EL (cell line): ENCODE measurements at regions not wholly inside any gene's neighbourhood (a gene's known extent, or its start where the extent isn't known, plus 50 kb on each side); places are given as distances from the start of the nearest gene placed in this dataset.

Source experiments
- DNase-seq: peaks from one replicate; pipeline ENCODE4 v3.0.0-alpha.2; 2016

- DNase-seq = peak; percentile 12
Observed at GRCh38 chr14:49527221-49527620, 59.0 kb downstream of the RPS29 start.

DNA sequence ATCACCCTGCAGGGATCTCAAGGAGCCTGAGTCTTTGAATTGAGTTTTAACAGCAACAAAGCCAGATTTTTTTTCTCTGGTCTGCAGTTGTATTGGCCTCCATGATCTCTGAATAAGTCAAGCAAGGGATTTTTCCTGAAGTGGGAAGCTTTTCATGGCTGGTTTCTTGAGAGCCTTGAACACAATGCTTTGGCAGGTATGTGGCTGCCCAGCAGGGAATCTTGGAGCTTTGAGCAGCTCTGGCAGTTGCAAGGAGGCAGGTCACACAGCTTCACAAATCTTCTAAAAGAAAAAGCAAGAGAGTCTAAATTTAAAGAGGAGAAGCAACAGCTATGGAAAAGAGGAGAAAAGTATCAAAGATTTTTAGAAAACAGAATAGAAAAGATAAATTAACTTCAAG, 60.1 kb downstream of the RPS29 start:
- no peak for DNase-seq

GRCh38 chr14:49516286-49516685, 69.9 kb downstream of the RPS29 start:
- no peak for DNase-seq

DNA sequence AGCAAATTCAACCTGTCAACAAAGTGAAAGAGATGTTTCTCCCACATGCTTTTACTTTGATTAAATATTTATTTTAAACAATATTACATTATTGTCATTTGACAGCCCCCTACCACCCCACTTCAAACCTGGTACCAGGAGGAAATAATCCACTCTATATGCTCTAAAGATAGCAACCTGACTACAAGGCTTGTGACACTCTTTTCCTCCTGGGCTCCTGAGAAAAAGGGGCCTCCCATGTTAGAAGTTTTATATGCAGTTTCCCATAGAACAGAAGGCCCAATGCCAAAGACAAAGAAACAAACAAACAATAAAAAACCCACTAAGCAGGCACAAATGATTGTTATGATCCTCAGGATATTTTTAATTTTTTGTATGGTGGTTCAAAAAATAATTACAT, 73.6 kb downstream of the RPS29 start:
- DNase-seq = no peak

- DNase-seq = peak; percentile 74
Observed at GRCh38 chr14:49512147-49512551, 74.0 kb downstream of the RPS29 start.

DNA sequence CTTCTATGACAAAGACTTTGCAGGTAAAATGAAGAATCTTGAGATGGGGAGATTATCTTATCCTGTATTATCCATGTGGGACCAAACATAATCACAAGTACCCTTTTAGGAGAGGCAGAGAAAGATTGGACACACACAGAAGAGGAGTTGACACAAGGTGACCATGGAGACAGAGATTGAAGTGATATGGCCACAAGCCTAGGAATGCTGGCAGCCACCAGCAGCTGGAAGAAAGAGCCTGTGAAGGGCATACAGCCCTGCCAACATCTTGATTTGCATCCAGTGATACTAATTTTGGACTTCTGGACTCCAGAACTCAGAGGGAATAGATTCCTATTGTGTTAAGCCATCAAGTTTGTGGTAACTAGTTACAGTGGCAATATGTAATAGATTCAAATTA, 78.1 kb downstream of the RPS29 start:
- DNase-seq = no peak

DNA sequence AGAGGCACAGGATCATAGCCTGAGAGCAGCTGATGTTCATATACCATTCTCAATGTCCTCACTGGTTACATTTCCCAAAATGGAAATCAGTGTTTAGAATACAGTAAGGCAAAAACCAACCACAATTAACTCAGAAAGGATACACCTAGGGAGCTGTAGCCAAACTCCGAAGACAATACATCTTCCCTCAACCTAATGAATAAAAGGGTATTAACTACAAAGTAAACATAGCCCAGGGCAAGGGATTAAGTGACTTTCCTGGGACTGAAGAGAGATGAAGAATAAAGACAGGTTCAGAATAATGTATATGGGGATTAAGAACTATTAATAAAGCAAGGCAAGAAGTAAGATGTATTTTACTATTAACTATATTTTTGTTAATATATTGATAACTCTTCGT, 79.5 kb downstream of the RPS29 start:
- no peak for DNase-seq

DNA sequence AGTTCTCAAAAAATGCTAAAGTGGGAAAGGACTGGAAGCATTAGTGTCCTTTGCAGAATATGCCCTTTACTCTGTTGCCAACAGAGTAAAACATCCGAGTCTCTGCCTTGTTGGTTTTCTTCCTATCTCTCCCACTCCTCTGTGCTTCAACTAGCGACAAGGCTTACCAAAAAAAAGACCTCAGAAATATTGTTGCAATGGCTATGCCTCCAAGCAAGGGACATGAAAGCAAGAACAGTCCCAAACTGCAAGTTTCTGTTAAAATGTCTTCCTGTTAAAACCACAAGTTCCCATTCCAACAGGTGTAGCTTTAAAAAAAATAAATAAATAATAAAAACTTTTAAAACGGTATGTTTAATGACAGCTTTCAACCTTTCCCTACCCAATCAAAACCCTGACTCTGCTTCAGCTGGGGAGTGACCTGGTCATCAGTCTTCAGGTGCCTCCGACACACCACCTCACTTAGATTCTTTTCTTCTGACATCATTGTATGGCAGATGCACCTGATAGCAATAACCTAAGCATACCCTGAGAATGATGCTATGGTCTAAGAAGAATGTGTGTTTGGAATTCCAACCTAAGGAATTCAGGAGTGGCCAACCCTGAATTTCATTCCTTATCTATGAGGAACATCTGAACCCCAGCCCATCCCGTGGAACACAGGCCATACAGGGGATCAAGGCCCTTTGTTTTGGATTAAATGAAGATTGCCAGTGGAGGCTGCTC, 81.0 kb downstream of the RPS29 start:
- DNase-seq = peak; percentile 31

DNA sequence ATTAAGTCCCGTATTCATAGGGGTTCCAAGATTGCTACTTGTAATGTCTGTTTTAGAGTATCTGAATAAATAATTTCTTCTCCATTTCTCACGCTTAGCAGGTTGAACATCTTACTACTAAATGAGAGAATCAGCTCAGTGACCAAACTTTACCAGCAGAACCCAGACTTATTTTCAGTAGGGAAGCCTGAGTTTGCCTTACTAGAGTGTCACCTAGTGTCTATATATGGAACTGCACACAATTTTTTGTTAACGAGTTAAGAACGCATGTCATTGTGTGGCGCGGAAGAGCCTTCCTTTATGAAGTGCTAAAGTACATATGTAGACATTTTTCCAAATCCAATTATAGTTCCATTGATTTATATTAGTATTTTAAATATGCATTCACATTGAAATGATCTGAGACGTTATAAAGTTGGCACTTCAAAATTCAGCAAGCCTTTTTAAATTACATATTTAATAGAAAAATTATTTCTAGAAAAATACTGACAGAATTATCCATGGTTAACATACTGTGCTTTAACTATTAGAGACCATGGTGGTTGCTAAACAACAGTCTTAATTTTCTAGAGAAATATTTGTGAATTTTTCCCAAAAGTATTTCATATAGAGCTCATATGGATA, 88.3 kb downstream of the RPS29 start:
- peak; percentile 62 for DNase-seq

DNA sequence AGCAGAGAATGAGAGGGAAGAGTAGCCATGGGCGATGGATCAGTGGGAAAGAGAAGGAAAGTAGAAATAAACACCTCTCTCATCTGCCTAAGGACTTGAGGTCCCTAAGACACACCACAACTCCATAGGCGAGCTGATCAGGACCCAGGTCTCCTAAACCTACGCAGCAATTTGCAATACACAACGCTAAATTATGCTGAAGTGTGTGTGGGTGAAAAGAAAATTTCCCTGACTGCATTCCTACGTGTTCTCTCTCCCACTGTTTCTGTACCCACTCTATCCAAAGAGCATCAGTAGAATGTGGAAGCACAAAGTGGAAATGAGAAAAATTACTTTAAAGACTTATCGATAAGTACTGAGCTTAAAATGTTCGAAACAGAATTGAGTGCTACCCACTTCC, 88.9 kb downstream of the RPS29 start:
- no peak for DNase-seq

GRCh38 chr14:49494836-49495235, 91.3 kb downstream of the RPS29 start:
- DNase-seq = no peak

- no peak for DNase-seq
Observed at GRCh38 chr14:49493557-49493956, 92.6 kb downstream of the RPS29 start.

- no peak for DNase-seq
Observed at GRCh38 chr14:49492151-49492550, 94.0 kb downstream of the RPS29 start.

- no peak for DNase-seq
Observed at GRCh38 chr14:49489341-49489740, 96.8 kb downstream of the RPS29 start.

DNA sequence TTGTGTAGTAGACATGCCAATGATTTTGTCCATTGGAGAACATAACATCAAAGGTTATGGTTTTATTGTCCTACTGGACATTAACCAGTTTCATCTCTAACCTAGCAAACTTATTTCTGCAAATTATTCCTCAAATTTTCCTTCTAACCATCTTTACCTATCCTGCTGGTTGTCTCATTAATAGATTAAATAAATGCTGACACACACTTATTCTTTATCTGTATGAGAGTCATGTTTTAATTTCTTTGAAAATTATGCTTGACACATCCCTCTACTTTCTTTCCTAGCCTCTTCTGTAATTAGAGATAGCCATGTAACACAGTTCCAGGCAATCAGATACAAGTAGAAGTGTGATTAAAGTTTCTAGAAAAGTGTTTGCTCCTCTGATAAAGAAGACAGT, 98.9 kb downstream of the RPS29 start:
- DNase-seq = no peak

DNA sequence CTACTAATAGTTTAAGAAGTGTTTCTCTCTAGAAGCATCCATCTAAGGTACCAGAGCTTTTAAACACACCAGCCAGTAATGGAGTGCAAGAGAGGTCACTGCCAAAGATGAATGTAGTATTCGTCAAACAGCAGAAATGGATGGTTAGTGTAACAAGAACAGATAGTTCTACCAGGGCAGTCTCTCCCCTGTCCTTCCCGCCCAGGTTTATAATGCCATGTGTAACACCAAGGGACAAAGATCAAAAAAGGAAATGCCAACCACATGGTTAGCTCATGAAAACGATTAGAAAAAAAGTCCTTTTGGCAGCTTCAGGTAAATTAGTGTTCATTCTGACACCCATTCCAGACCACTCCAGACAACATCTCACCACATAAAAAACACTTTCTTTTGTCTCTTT, 100.9 kb downstream of the RPS29 start:
- DNase-seq = no peak

GRCh38 chr14:49484180-49484579, 102.0 kb downstream of the RPS29 start:
- DNase-seq = no peak

GRCh38 chr14:49483268-49483667, 102.9 kb downstream of the RPS29 start:
- DNase-seq = no peak

GRCh38 chr14:49480979-49481498, 105.1 kb downstream of the RPS29 start:
- DNase-seq = no peak

- no peak for DNase-seq
Observed at GRCh38 chr14:49480053-49480760, 106.0 kb downstream of the RPS29 start.

DNA sequence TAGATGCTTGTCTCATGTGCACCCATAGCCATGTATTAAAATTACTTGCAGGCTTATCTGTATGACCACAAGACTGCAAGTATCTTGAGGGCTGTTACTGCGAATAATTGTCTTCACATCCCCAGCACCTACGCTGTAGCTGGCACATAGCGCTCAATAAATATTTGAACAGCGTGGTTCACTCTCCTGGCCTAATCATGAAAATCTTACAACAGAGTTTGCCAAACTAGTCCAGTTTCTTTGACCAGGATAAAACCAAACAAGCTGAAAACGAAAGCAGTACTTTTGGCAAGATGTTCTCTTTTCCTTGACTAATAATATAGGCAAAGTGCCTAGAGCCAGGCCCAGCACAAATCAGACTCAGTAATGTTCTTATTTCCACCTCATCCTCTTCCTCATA, 106.7 kb downstream of the RPS29 start:
- DNase-seq = no peak

GRCh38 chr14:49478784-49479183, 107.4 kb downstream of the RPS29 start:
- DNase-seq = no peak

GRCh38 chr14:49467091-49467490, 119.1 kb downstream of the RPS29 start:
- DNase-seq = no peak

- DNase-seq = peak; percentile 3
Observed at GRCh38 chr14:49464885-49465284, 121.3 kb downstream of the RPS29 start.
